Psoas muscle (tissue), 7 donors: ENCODE measurements at regions not wholly inside any gene's neighbourhood (a gene's known extent, or its start where the extent isn't known, plus 50 kb on each side); places are given as distances from the start of the nearest gene placed in this dataset.
A peak's percentile ranks its signal among the peaks of the same experiment; 100 is the strongest.

ENCODE experiments used
- ATAC-seq, 4 donors: fragments of 200-7000 bp; cut with Tn5 transposase; one replicate each; pipeline ENCODE4 v1.9.1; 2020; ENCODE audit warnings: moderate library complexity in 3 of 4, mild to moderate bottlenecking in 2 of 4
- DNase-seq, 2 donors: peaks; one replicate each; pipeline ENCODE4 v3.0.0-alpha.2; 2020
- H3K27ac ChIP-seq: fragments of 200-600 bp; one replicate; pipeline ENCODE4 v1.8.0; 2022
- H3K27me3 ChIP-seq, 3 donors: fragments of 200-600 bp in 1 of 3; one replicate each; pipeline versions ENCODE4 v1.6.1 to v1.8.0; 2013 to 2022; ENCODE audit warnings: low read length in 2 of 3, mild to moderate bottlenecking in 2 of 3, moderate library complexity in 1 of 3; ENCODE audit not compliant: insufficient read depth in 3 of 3
- H3K36me3 ChIP-seq, 2 donors: fragments of 200-600 bp in 1 of 2; one replicate each; pipeline versions ENCODE4 v1.6.1 to v1.8.0; 2013 to 2022; ENCODE audit warnings: low read depth in 1 of 2, mild to moderate bottlenecking in 1 of 2, moderate library complexity in 1 of 2; ENCODE audit not compliant: insufficient read depth in 1 of 2
- H3K4me1 ChIP-seq: fragments of 200-600 bp; one replicate; pipeline ENCODE4 v1.8.0; 2022
- H3K4me3 ChIP-seq: fragments of 200-600 bp; one replicate; pipeline ENCODE4 v1.8.0; 2022; ENCODE audit warnings: mild to moderate bottlenecking
- H3K9me3 ChIP-seq: fragments of 200-600 bp; one replicate; pipeline ENCODE4 v1.8.0; 2022
- CTCF ChIP-seq: fragments of 200-600 bp; IDR thresholded peaks from one replicate; pipeline ENCODE4 v1.8.0; 2022; ENCODE audit warnings: antibody characterized with exemption
- WGBS, 3 donors: extraction: QIAGEN DNeasy Blood & Tissue Kit; methylation state at CpG; one replicate each; pipeline versions ENCODE4 v1.1.6 to v1.1.7; 2013; 5-methylcytosine and 5-hydroxymethylcytosine counted together
- intact Hi-C, 2 donors: fragments of 100-400 bp; cut with DNase I; formaldehyde crosslinking; loops; one replicate each; pipeline versions ENCODE4 v1.11.0 to v1.14.2; 2022
- donor health status: healthy with polysubstance abuse.
- donor health status: DM: no; HTN: no; CAD: no; lungs with moderate emphysema.
- donor health status: Bipolar disorder and iron deficiency.
- donor health status: healthy.
- donor health status: DM: yes; HTN: yes; CAD: no.
- donor health status: DM: no; HTN: no; CAD: no.
- donor health status: DM: yes; HTN: yes; CAD: no.

DNA sequence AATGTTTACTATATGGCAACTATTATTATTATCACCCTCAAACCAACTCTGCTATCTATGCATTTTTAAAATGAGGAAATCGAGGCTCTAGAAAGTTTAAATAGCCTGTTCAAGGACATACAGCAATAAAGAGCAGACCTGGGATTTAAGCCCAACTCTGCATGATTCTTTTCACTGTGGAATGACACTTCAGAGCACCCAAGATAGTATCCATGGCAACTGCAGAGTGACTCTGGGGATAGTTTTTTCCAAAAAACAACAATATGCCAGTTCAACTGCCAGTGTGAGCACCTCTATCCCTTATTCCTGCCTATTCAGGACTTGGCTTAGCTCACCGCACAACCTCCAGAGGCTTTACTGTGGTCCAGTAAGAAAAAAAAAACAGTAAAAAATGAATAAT is 293.9 kb downstream of the BRINP2 start:
- DNase-seq (no peak), ATAC-seq (no peak)
- Histone ChIP-seq H3K36me3 (no peaks in the 10 kb centered on the region), H3K4me1 (no peaks in the 10 kb centered on the region), H3K9me3 (no peaks in the 10 kb centered on the region), H3K27ac (no peak overlapping the region), H3K4me3 (no peak overlapping the region), H3K27me3 (peaks cover 0 to 3% (median 0%) of the 10 kb centered on the region in 3 donors)
- 60 to 71% (median 61%) methylated on average over 2 of the region's 2 CpGs for WGBS, 3 donors
- TF ChIP-seq CTCF, result no peak
- intact Hi-C loops, result no loop called here

DNA sequence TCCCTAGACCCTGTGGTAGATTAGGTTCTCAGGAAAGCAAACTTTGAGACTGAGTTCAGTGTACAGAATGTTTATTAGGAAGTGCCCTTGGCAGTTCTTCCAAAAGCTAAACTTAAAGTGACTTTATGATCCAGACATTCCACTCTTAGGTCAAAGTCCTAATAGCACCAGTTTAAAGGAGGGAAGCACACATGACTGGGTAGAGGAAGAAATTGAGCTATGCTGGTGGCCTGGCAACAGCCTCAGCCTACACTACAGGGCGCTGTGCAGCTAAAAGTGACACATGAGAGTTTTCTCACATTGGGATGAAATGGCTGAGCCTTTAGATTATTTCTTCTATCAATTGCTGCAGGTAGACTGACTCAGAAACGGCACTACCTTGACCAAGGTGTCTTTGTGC is 280.4 kb downstream of the BRINP2 start:
- intact Hi-C loops, result loop anchor here in 1 of 2 donors (10.0 kb wide), 1 partner anchor 194 kb away; no protein-coding TSS in a partner anchor
- WGBS, 3 donors, result 72 to 76% (median 75%) methylated on average over 2 of the region's 2 CpGs
- TF ChIP-seq CTCF, result no peak
- Histone ChIP-seq H3K27ac (no peak overlapping the region), H3K36me3 (no peaks in the 10 kb centered on the region), H3K4me3 (no peak overlapping the region), H3K27me3 (no peaks in the 10 kb centered on the region), H3K4me1 (peaks cover 23% of the 10 kb centered on the region), H3K9me3 (no peaks in the 10 kb centered on the region)
- ATAC-seq, result no peak
- no peak for DNase-seq

DNA sequence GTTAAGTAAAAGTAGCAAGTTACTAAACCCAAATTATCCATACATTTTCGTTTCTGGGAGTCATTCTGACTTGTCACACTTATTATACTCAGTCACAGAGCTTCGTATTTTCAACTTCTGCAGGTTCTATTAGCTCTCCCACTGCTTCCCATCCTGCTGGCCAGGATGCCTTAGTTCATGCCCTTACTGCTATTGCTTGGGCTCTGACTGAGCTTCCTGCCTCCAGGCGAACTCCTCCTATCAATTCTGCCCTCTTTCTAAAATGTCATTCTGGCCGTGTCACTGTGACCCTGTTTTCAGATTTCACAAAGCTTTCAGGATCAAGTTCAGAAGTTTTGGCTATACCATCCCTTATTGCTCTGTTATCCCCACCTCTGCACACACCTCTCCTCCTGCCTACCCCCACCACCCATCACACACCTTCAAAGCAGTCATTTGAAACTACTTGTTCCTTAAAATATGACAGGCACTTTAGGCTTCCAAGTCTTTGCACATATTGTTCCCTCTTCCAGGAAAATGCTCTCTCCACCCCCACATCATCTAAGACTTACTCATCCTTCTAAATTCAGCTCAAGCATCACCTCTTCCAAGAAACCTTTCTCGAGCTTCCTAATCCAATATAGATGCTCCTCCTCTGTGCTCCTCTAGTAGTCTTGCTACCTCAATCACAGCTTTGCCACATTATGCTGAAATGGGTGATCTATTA is 278.0 kb downstream of the BRINP2 start:
- H3K27me3 ChIP-seq, result no peaks in the 10 kb centered on the region
- no peak for TF ChIP-seq CTCF
- DNase-seq, result peak in 1 of 2 donors; percentile 55
- WGBS, 3 donors, result 18 to 42% (median 23%) methylated on average over 5 of the region's 5 CpGs
- no peaks in the 10 kb centered on the region for H3K36me3 ChIP-seq
- intact Hi-C loops, result no loop called here
- no peak overlapping the region for H3K4me3 ChIP-seq
- peak overlapping the region; percentile 83 for H3K27ac ChIP-seq
- H3K4me1 ChIP-seq, result peaks cover 44% of the 10 kb centered on the region
- no peaks in the 10 kb centered on the region for H3K9me3 ChIP-seq
- ATAC-seq, result peak; percentile 80 to 90 (median 83)

DNA sequence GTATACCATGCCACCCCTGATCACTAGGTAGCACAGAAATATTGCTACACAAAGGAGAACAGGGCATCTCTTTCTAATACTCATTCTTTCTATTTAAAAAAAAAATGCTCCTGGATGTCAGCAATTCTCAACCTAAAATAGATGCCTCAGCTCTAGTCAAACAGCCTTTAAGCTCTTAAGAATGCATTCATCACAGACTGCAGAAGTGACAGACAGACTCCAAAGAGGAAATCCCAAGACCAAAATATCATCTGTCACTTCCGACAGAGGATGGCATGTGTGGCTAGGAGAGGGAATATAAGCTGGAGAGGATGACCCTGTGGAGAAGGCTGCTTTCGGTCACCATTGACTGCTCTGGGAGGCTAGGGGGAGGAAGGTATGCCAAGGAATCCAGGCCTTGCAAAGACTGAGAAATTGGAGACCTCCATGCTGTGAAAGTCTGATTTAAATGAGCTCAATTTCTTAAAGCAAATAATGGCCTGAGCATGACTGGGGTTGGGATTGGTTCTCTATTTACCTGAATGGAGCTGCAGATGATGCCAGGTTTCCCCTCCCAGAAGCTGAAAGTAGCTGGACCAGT is 277.4 kb downstream of the BRINP2 start:
- WGBS, 3 donors, result 28 to 55% (median 36%) methylated on average over 2 of the region's 2 CpGs

More for the DNA sequence above, 277.4 kb downstream of the BRINP2 start:
- Histone ChIP-seq H3K27me3 (no peaks in the 10 kb centered on the region), H3K9me3 (no peaks in the 10 kb centered on the region), H3K4me1 (peaks cover 50% of the 10 kb centered on the region), H3K36me3 (no peaks in the 10 kb centered on the region), H3K4me3 (no peak overlapping the region), H3K27ac (peak overlapping the region; percentile 83)
- no peak for TF ChIP-seq CTCF
- intact Hi-C loops, result no loop called here
- ATAC-seq (peak; percentile 14 to 49 (median 28)), DNase-seq (no peak)
